ENCODE measurements at regions not wholly inside any gene's neighbourhood (a gene's known extent, or its start where the extent isn't known, plus 50 kb on each side); places are given as distances from the start of the nearest gene placed in this dataset.

DNA sequence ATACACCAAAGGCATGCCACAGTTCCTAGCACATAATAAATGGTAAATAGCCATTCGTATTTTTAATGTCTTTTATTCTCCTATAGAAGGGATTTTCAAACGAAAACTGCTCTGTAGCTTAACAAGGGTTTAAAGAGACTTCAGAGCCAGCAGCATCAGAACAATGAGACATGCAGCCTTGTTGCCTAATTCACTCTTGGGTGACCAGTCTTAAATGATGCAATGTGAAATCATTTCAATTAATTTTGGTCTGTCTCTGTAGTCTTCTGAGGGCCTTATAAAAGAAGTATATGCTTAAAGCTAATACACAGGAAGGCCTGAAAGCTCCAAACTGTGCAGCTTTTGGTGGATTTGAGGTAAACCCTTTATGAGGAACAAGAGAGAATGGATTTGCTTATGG is 888.8 kb upstream of the WWC1 start:
- TF ChIP-seq CTCF (IDR thresholded peaks at IDR 0.05) (no peak), POLR2A (IDR thresholded peaks at IDR 0.05) (no peak)

Data from thyroid gland (tissue), 4 donors.